B cell (primary cell): ENCODE measurements at regions not wholly inside any gene's neighbourhood (a gene's known extent, or its start where the extent isn't known, plus 50 kb on each side); places are given as distances from the start of the nearest gene placed in this dataset.

Source experiments
- ATAC-seq: fragments of 200-7000 bp; cut with Tn5 transposase; one replicate; pipeline ENCODE4 v1.10.0; 2021; ENCODE audit warnings: low read depth, mild to moderate bottlenecking, moderate number of reproducible peaks, moderate library complexity
- CTCF ChIA-PET: fragments of 350-600 bp; sonication (Branson Sonifier 250); formaldehyde crosslinking; loops from one replicate; lab custom pipeline; 2021; ENCODE audit warnings: antibody characterized with exemption, inconsistent platforms; lab: Charles Lee
- POLR2A ChIA-PET: fragments of 350-600 bp; sonication (Branson Sonifier 250); formaldehyde crosslinking; loops from one replicate; lab custom pipeline; 2021; ENCODE audit warnings: antibody characterized with exemption; lab: Charles Lee
- DNase-seq: peaks from one replicate; pipeline ENCODE4 v3.0.0; 2013
- H2AFZ ChIP-seq: 2 replicates; pipeline ENCODE4 v1.6.1; 2012; ENCODE audit warnings: mild to moderate bottlenecking, low read depth, low read length; ENCODE audit not compliant: insufficient read depth, poor library complexity, severe bottlenecking
- H3K27ac ChIP-seq, 2 donors: 1 replicate in 1 of 2; 2 replicates in 1 of 2; pipeline ENCODE4 v1.5.1; 2012 to 2013; ENCODE audit warnings: low read length in 2 of 2, mild to moderate bottlenecking in 2 of 2, moderate library complexity in 1 of 2
- H3K27me3 ChIP-seq, 4 experiments: fragments of 200-600 bp in 1 of 4; sonication (generic) in 1 of 4; replicated peaks in 1 of 4; 1 replicate in 2 of 4; 2 replicates in 2 of 4; pipeline versions ENCODE4 v1.6.1 to v1.7.0; 2013 to 2016; ENCODE audit warnings: low read length in 3 of 4, mild to moderate bottlenecking in 2 of 4, mixed read lengths in 1 of 4, moderate library complexity in 1 of 4; ENCODE audit not compliant: insufficient read depth in 4 of 4, control insufficient read depth in 3 of 4; ENCODE audit errors: control extremely low read depth in 1 of 4
- H3K36me3 ChIP-seq, 2 experiments: replicated peaks in 1 of 2; 1 replicate in 1 of 2; 2 replicates in 1 of 2; pipeline versions ENCODE4 v1.6.1 to v1.7.1; 2013; ENCODE audit warnings: low read length in 1 of 2; ENCODE audit not compliant: insufficient read depth in 2 of 2, control insufficient read depth in 1 of 2; ENCODE audit errors: control extremely low read depth in 1 of 2, extremely low read depth in 1 of 2
- H3K4me1 ChIP-seq, 2 donors: fragments of 200-600 bp in 1 of 2; sonication (generic) in 1 of 2; 1 replicate in 1 of 2; 2 replicates in 1 of 2; pipeline versions ENCODE4 v1.5.1 to v1.6.1; 2013 to 2017; ENCODE audit warnings: low read length in 2 of 2; ENCODE audit not compliant: control insufficient read depth in 2 of 2, insufficient read depth in 2 of 2
- H3K4me2 ChIP-seq: replicated peaks from 2 replicates; pipeline ENCODE3; 2012; ENCODE audit warnings: mild to moderate bottlenecking, low read depth, low read length; ENCODE audit not compliant: poor library complexity, severe bottlenecking
- H3K4me3 ChIP-seq, 5 experiments: fragments of 200-600 bp in 1 of 5; sonication (generic) in 1 of 5; 1 replicate in 3 of 5; 2 replicates in 2 of 5; pipeline versions ENCODE4 v1.5.1 to v1.7.0; 2011 to 2016; ENCODE audit warnings: low read length in 4 of 5, mild to moderate bottlenecking in 4 of 5, low read depth in 2 of 5, control low read depth in 1 of 5, moderate library complexity in 1 of 5; ENCODE audit not compliant: insufficient read depth in 1 of 5; ENCODE audit errors: control extremely low read depth in 1 of 5, extremely low read depth in 1 of 5
- H3K79me2 ChIP-seq: fragments of 200-600 bp; sonication (generic); one replicate; pipeline ENCODE4 v1.6.0; 2016; ENCODE audit warnings: low read length; ENCODE audit not compliant: control insufficient read depth, insufficient read depth
- H3K9ac ChIP-seq: fragments of 200-600 bp; sonication (generic); 2 replicates; pipeline ENCODE4 v1.6.1; 2017; ENCODE audit warnings: mild to moderate bottlenecking, low read length, moderate library complexity
- H3K9me3 ChIP-seq, 3 donors: one replicate each; pipeline versions ENCODE4 v1.6.1 to v1.7.1; 2013; ENCODE audit warnings: low read length in 2 of 3; ENCODE audit not compliant: control insufficient read depth in 2 of 3, insufficient read depth in 1 of 3; ENCODE audit errors: control extremely low read depth in 1 of 3
- H4K20me1 ChIP-seq: 2 replicates; pipeline ENCODE4 v1.6.0; 2012; ENCODE audit warnings: mild to moderate bottlenecking, low read length; ENCODE audit not compliant: insufficient read depth, control insufficient read depth, poor library complexity, severe bottlenecking
- H3K27ac Mint-ChIP-seq: one replicate; pipeline ENCODE4 v1.8.0; 2021; ENCODE audit warnings: mixed read lengths
- H3K27me3 Mint-ChIP-seq: one replicate; pipeline ENCODE4 v1.8.0; 2021; ENCODE audit warnings: mixed read lengths
- H3K4me1 Mint-ChIP-seq: one replicate; pipeline ENCODE4 v1.8.0; 2021; ENCODE audit warnings: mixed read lengths
- H3K4me3 Mint-ChIP-seq: one replicate; pipeline ENCODE4 v1.8.0; 2021; ENCODE audit warnings: mixed read lengths
- H3K9me3 Mint-ChIP-seq: one replicate; pipeline ENCODE4 v1.8.0; 2022; ENCODE audit warnings: mixed read lengths; ENCODE audit not compliant: insufficient read depth
- CTCF ChIP-seq: fragments of 200-600 bp; IDR thresholded peaks from one replicate; pipeline ENCODE4 v1.8.0; 2022; ENCODE audit warnings: antibody characterized with exemption, mild to moderate bottlenecking
- EZH2 ChIP-seq: IDR thresholded peaks from 2 replicates; pipeline ENCODE4 v1.6.1; 2012; ENCODE audit warnings: borderline replicate concordance, low read depth, mild to moderate bottlenecking, moderate library complexity, low read length; ENCODE audit not compliant: insufficient read depth, poor library complexity, severe bottlenecking
- WGBS: methylation state at CpG from one replicate; pipeline ENCODE4 v1.1.5; 2013; ENCODE audit warnings: missing lambda C conversion rate; ENCODE audit not compliant: insufficient coverage; 5-methylcytosine and 5-hydroxymethylcytosine counted together
- intact Hi-C: fragments of 100-400 bp; cut with micrococcal nuclease; formaldehyde crosslinking; loops from one replicate; pipeline ENCODE4 v1.10.0; 2022

- H2AFZ ChIP-seq: no peak overlapping the region
- POLR2A ChIA-PET: no interaction called here
- 88% methylated on average over 1 of the region's 1 CpG for WGBS
- H3K9ac ChIP-seq: no peak overlapping the region
- no peaks in the 10 kb centered on the region for H3K79me2 ChIP-seq
- Mint-ChIP-seq H3K27me3 (peaks cover 39% of the 10 kb centered on the region), H3K9me3 (no peaks in the 10 kb centered on the region), H3K4me1 (peaks cover 4% of the 10 kb centered on the region), H3K27ac (no peak overlapping the region), H3K4me3 (no peak overlapping the region)
- no peaks in the 10 kb centered on the region for H3K4me1 ChIP-seq
- intact Hi-C loops: no loop called here
- no peaks in the 10 kb centered on the region for H4K20me1 ChIP-seq
- no peaks in the 10 kb centered on the region for H3K36me3 ChIP-seq
- H3K4me3 ChIP-seq: no peak overlapping the region
- H3K27ac ChIP-seq: no peak overlapping the region
- H3K4me2 ChIP-seq: no peak overlapping the region
- DNase-seq: no peak
- CTCF ChIA-PET: no interaction called here
- no peaks in the 10 kb centered on the region for H3K9me3 ChIP-seq
- ATAC-seq: no peak
- TF ChIP-seq EZH2: no peak
- no peak for TF ChIP-seq CTCF
- H3K27me3 ChIP-seq: peaks cover 0 to 11% (median 2%) of the 10 kb centered on the region in 4 experiments
Measured at GRCh38 chr3:10665592-10665991, 150.4 kb upstream of the SLC6A11 start.

GRCh38 chr3:10666621-10667020, 149.4 kb upstream of the SLC6A11 start:
- Histone ChIP-seq H3K9ac (no peak overlapping the region), H3K27ac (no peak overlapping the region), H3K4me1 (no peaks in the 10 kb centered on the region), H3K4me3 (no peak overlapping the region), H2AFZ (no peak overlapping the region), H3K36me3 (no peaks in the 10 kb centered on the region), H4K20me1 (no peaks in the 10 kb centered on the region), H3K79me2 (no peaks in the 10 kb centered on the region), H3K9me3 (no peaks in the 10 kb centered on the region), H3K4me2 (no peak overlapping the region), H3K27me3 (peaks cover 0 to 11% (median 2%) of the 10 kb centered on the region in 4 experiments)
- no peak for ATAC-seq
- intact Hi-C loops: no loop called here
- Mint-ChIP-seq H3K4me1 (peaks cover 4% of the 10 kb centered on the region), H3K27ac (no peak overlapping the region), H3K27me3 (peaks cover 39% of the 10 kb centered on the region), H3K9me3 (no peaks in the 10 kb centered on the region), H3K4me3 (no peak overlapping the region)
- DNase-seq: no peak
- 2% methylated on average over 6 of the region's 6 CpGs for WGBS
- TF ChIP-seq EZH2 (no peak), CTCF (no peak)
- POLR2A ChIA-PET: no interaction called here
- CTCF ChIA-PET: no interaction called here
